GM12872 (cell line): ENCODE measurements at regions not wholly inside any gene's neighbourhood (a gene's known extent, or its start where the extent isn't known, plus 50 kb on each side); places are given as distances from the start of the nearest gene placed in this dataset.

Experiments used
- CTCF ChIP-seq: IDR thresholded peaks from 3 replicates; pipeline ENCODE4 v1.5.1; 2011; ENCODE audit warnings: low read depth, mild to moderate bottlenecking, low read length, moderate library complexity; ENCODE audit not compliant: insufficient read depth

- TF ChIP-seq CTCF: no peak
Measured at GRCh38 chr3:194257916-194258668, 93.0 kb downstream of the CPN2 start.

- TF ChIP-seq CTCF: no peak
Measured at GRCh38 chr3:194259982-194260766, 91.0 kb downstream of the CPN2 start.

GRCh38 chr3:194261581-194262063, 89.5 kb downstream of the CPN2 start:
- no peak for TF ChIP-seq CTCF

GRCh38 chr3:194262176-194262924, 88.8 kb downstream of the CPN2 start:
- no peak for TF ChIP-seq CTCF

GRCh38 chr3:194262925-194263305, 88.2 kb downstream of the CPN2 start:
- TF ChIP-seq CTCF: no peak

GRCh38 chr3:194265505-194265892, 85.6 kb downstream of the CPN2 start:
- no peak for TF ChIP-seq CTCF
